ENCODE measurements at regions not wholly inside any gene's neighbourhood (a gene's known extent, or its start where the extent isn't known, plus 50 kb on each side); places are given as distances from the start of the nearest gene placed in this dataset.

- no peak for TF ChIP-seq EZH2 (IDR thresholded peaks at IDR 0.05; ENCODE audit: low read depth, low read length, severe bottlenecking)
- TF ChIP-seq SIN3A (conservative IDR thresholded peaks at IDR 0.05 in 1 of 2, IDR thresholded peaks at IDR 0.05 in 1 of 2; ENCODE audit: low read depth in 1 of 2, low read length in 2 of 2), result no peak
- TF ChIP-seq CBX8 (IDR thresholded peaks at IDR 0.05; ENCODE audit: borderline replicate concordance, low read depth, low read length), result no peak
Observed at GRCh38 chr3:14592836-14593235, 52.7 kb upstream of the GRIP2 start (continued).

Data from H1 (cell line).